ENCODE measurements at regions not wholly inside any gene's neighbourhood (a gene's known extent, or its start where the extent isn't known, plus 50 kb on each side); places are given as distances from the start of the nearest gene placed in this dataset.
A peak's percentile ranks its signal among the peaks of the same experiment; 100 is the strongest.

- no peak for TF ChIP-seq POLR2AphosphoS5 (IDR thresholded peaks at IDR 0.05)
- no peak for TF ChIP-seq POLR2A (IDR thresholded peaks at IDR 0.05)
- no peak for TF ChIP-seq CTCF (IDR thresholded peaks at IDR 0.05)
- Histone ChIP-seq H3K4me3 (no peak overlapping the region), H3K9me3 (no peaks in the 10 kb centered on the region), H3K4me1 (no peaks in the 10 kb centered on the region), H3K27ac (peak overlapping the region; percentile 45), H3K36me3 (no peaks in the 10 kb centered on the region), H3K27me3 (no peaks in the 10 kb centered on the region)
- intact Hi-C loops (cut with DNase I; ENCODE audit: low total_unique reads) = no loop called here
- peak; percentile 60 to 68 for DNase-seq (ENCODE audit: low spot score in 2 of 2)
Measured at GRCh38 chr12:115473257-115473956, 789.4 kb upstream of the TBX3 start.

GRCh38 chr12:115472852-115473251 lies 788.9 kb upstream of the TBX3 start:
- no peaks in the 10 kb centered on the region for H3K9me3 ChIP-seq
- DNase-seq (ENCODE audit: low spot score in 2 of 2) = no peak
- H3K4me1 ChIP-seq = no peaks in the 10 kb centered on the region
- TF ChIP-seq POLR2A (IDR thresholded peaks at IDR 0.05) (no peak), CTCF (IDR thresholded peaks at IDR 0.05) (no peak), POLR2AphosphoS5 (IDR thresholded peaks at IDR 0.05) (no peak)
- H3K36me3 ChIP-seq = no peaks in the 10 kb centered on the region
- intact Hi-C loops (cut with DNase I; ENCODE audit: low total_unique reads) = no loop called here
- no peak overlapping the region for H3K4me3 ChIP-seq
- peak overlapping the region; percentile 45 for H3K27ac ChIP-seq
- H3K27me3 ChIP-seq = no peaks in the 10 kb centered on the region

GRCh38 chr12:115470977-115471376 lies 787.0 kb upstream of the TBX3 start:
- no peak overlapping the region for H3K4me3 ChIP-seq
- DNase-seq (ENCODE audit: low spot score in 2 of 2) = no peak
- intact Hi-C loops (cut with DNase I; ENCODE audit: low total_unique reads) = no loop called here
- H3K4me1 ChIP-seq = no peaks in the 10 kb centered on the region
- no peak for TF ChIP-seq CTCF (IDR thresholded peaks at IDR 0.05)
- TF ChIP-seq POLR2AphosphoS5 (IDR thresholded peaks at IDR 0.05) = no peak
- TF ChIP-seq POLR2A (IDR thresholded peaks at IDR 0.05) = no peak
- no peak overlapping the region for H3K27ac ChIP-seq
- no peaks in the 10 kb centered on the region for H3K9me3 ChIP-seq
- H3K27me3 ChIP-seq = no peaks in the 10 kb centered on the region
- H3K36me3 ChIP-seq = no peaks in the 10 kb centered on the region

GRCh38 chr12:115470526-115470925 lies 786.6 kb upstream of the TBX3 start:
- Histone ChIP-seq H3K27ac (no peak overlapping the region), H3K4me1 (no peaks in the 10 kb centered on the region), H3K9me3 (no peaks in the 10 kb centered on the region), H3K27me3 (no peaks in the 10 kb centered on the region), H3K4me3 (no peak overlapping the region), H3K36me3 (no peaks in the 10 kb centered on the region)
- intact Hi-C loops (cut with DNase I; ENCODE audit: low total_unique reads) = no loop called here
- no peak for TF ChIP-seq CTCF (IDR thresholded peaks at IDR 0.05)
- DNase-seq (ENCODE audit: low spot score in 2 of 2) = no peak

GRCh38 chr12:115468087-115468510 lies 784.1 kb upstream of the TBX3 start:
- Histone ChIP-seq H3K9me3 (no peaks in the 10 kb centered on the region), H3K36me3 (no peaks in the 10 kb centered on the region), H3K27me3 (no peaks in the 10 kb centered on the region), H3K4me3 (no peak overlapping the region), H3K4me1 (no peaks in the 10 kb centered on the region), H3K27ac (no peak overlapping the region)
- intact Hi-C loops (cut with DNase I; ENCODE audit: low total_unique reads) = no loop called here
- peak in 1 of 2 donors; percentile 69 for DNase-seq (ENCODE audit: low spot score in 2 of 2)
- TF ChIP-seq POLR2AphosphoS5 (IDR thresholded peaks at IDR 0.05) = no peak
- TF ChIP-seq CTCF (IDR thresholded peaks at IDR 0.05) = peak in 1 of 3 donors; percentile 16
